Right cardiac atrium (tissue), 5 donors: ENCODE measurements at regions not wholly inside any gene's neighbourhood (a gene's known extent, or its start where the extent isn't known, plus 50 kb on each side); places are given as distances from the start of the nearest gene placed in this dataset.

Experiments
- ATAC-seq, 2 donors: fragments of 200-7000 bp; cut with Tn5 transposase; one replicate each; pipeline versions ENCODE4 v1.8.0 to v1.9.1; 2020; ENCODE audit warnings: moderate library complexity in 2 of 2, mild to moderate bottlenecking in 1 of 2
- DNase-seq, 3 donors: peaks; one replicate each; pipeline ENCODE4 v3.0.0-alpha.2; 2020
- H3K27ac ChIP-seq: one replicate; pipeline ENCODE4 v1.5.1; 2013; ENCODE audit warnings: mild to moderate bottlenecking, low read length, control low read depth, moderate library complexity
- H3K27me3 ChIP-seq: one replicate; pipeline ENCODE4 v1.6.1; 2013; ENCODE audit not compliant: control insufficient read depth, insufficient read depth
- H3K4me1 ChIP-seq: one replicate; pipeline ENCODE4 v1.6.1; 2013; ENCODE audit warnings: low read length; ENCODE audit not compliant: control insufficient read depth, insufficient read depth
- H3K4me3 ChIP-seq: one replicate; pipeline ENCODE4 v1.5.1; 2013; ENCODE audit warnings: low read length, control low read depth
- H3K9me3 ChIP-seq: one replicate; pipeline ENCODE4 v1.6.1; 2013; ENCODE audit warnings: low read length; ENCODE audit not compliant: control insufficient read depth
- WGBS: extraction: QIAGEN DNeasy Blood & Tissue Kit; methylation state at CpG from one replicate; pipeline ENCODE4 v1.1.7; 2013; 5-methylcytosine and 5-hydroxymethylcytosine counted together
- intact Hi-C, 4 donors: fragments of 100-400 bp; cut with DNase I; formaldehyde crosslinking; loops; one replicate each; pipeline versions ENCODE4 v1.11.0 to v1.14.0; 2022 to 2023
- donor health status: healthy with polysubstance abuse.
- donor health status: DM: no; HTN: yes; CAD: no.
- donor health status: DM: no; HTN: no; CAD: no.
- donor health status: DM: no; HTN: yes; CAD: no; lungs with severe emphysema.
- donor health status: DM: yes; HTN: yes; CAD: no.

GRCh38 chr2:155961641-155962040 is 370.9 kb downstream of the NR4A2 start:
- H3K4me3 ChIP-seq, result no peak overlapping the region
- no peaks in the 10 kb centered on the region for H3K4me1 ChIP-seq
- WGBS, result 57% methylated on average over 4 of the region's 4 CpGs
- intact Hi-C loops, result loop anchor here in 1 of 4 donors (5.0 kb wide), 1 partner anchor 569 kb away; no protein-coding TSS in a partner anchor
- no peak for DNase-seq
- ATAC-seq, result no peak
- no peaks in the 10 kb centered on the region for H3K9me3 ChIP-seq
- H3K27ac ChIP-seq, result no peak overlapping the region
- no peaks in the 10 kb centered on the region for H3K27me3 ChIP-seq

- ATAC-seq (no peak), DNase-seq (no peak)
- H3K4me3 ChIP-seq, result no peak overlapping the region
- H3K27ac ChIP-seq, result no peak overlapping the region
- no peaks in the 10 kb centered on the region for H3K4me1 ChIP-seq
- WGBS, result 50% methylated on average over 2 of the region's 2 CpGs
- H3K27me3 ChIP-seq, result no peaks in the 10 kb centered on the region
- intact Hi-C loops, result no loop called here
- H3K9me3 ChIP-seq, result no peaks in the 10 kb centered on the region
Measured at GRCh38 chr2:155958834-155959233, 373.7 kb downstream of the NR4A2 start.

- DNase-seq (no peak), ATAC-seq (no peak)
- H3K4me3 ChIP-seq, result no peak overlapping the region
- no peaks in the 10 kb centered on the region for H3K27me3 ChIP-seq
- WGBS, result 75% methylated on average over 3 of the region's 3 CpGs
- intact Hi-C loops, result no loop called here
- no peaks in the 10 kb centered on the region for H3K9me3 ChIP-seq
- no peak overlapping the region for H3K27ac ChIP-seq
- H3K4me1 ChIP-seq, result no peaks in the 10 kb centered on the region
Measured at GRCh38 chr2:155947069-155947468, 385.5 kb downstream of the NR4A2 start.

- DNase-seq (no peak), ATAC-seq (no peak)
- H3K9me3 ChIP-seq, result no peaks in the 10 kb centered on the region
- intact Hi-C loops, result no loop called here
- no peaks in the 10 kb centered on the region for H3K4me1 ChIP-seq
- no peaks in the 10 kb centered on the region for H3K27me3 ChIP-seq
- WGBS, result 0% methylated on average over 1 of the region's 1 CpG
- H3K27ac ChIP-seq, result no peak overlapping the region
- no peak overlapping the region for H3K4me3 ChIP-seq
Measured at GRCh38 chr2:155944218-155944617, 388.3 kb downstream of the NR4A2 start.

GRCh38 chr2:155930312-155930711 is 402.2 kb downstream of the NR4A2 start:
- no peak overlapping the region for H3K27ac ChIP-seq
- 60% methylated on average over 1 of the region's 1 CpG for WGBS
- no peak for DNase-seq
- ATAC-seq, result no peak
- no peak overlapping the region for H3K4me3 ChIP-seq
- H3K9me3 ChIP-seq, result no peaks in the 10 kb centered on the region
- H3K27me3 ChIP-seq, result no peaks in the 10 kb centered on the region
- H3K4me1 ChIP-seq, result no peaks in the 10 kb centered on the region
- intact Hi-C loops, result no loop called here

GRCh38 chr2:155917380-155917779 is 415.1 kb downstream of the NR4A2 start:
- ATAC-seq, result no peak
- WGBS, result 87% methylated on average over 1 of the region's 1 CpG
- intact Hi-C loops, result no loop called here

GRCh38 chr2:155913356-155913755 is 419.2 kb downstream of the NR4A2 start:
- intact Hi-C loops, result no loop called here
- Histone ChIP-seq H3K9me3 (no peaks in the 10 kb centered on the region), H3K4me1 (no peaks in the 10 kb centered on the region), H3K27me3 (no peaks in the 10 kb centered on the region), H3K4me3 (no peak overlapping the region), H3K27ac (no peak overlapping the region)
- ATAC-seq, result no peak
- no peak for DNase-seq

More at GRCh38 chr2:155917380-155917779, 415.1 kb downstream of the NR4A2 start:
- no peaks in the 10 kb centered on the region for H3K9me3 ChIP-seq
- H3K27me3 ChIP-seq, result no peaks in the 10 kb centered on the region
- no peaks in the 10 kb centered on the region for H3K4me1 ChIP-seq
- DNase-seq, result no peak
- H3K4me3 ChIP-seq, result no peak overlapping the region
- no peak overlapping the region for H3K27ac ChIP-seq

- Histone ChIP-seq H3K9me3 (no peaks in the 10 kb centered on the region), H3K27ac (no peak overlapping the region), H3K27me3 (no peaks in the 10 kb centered on the region), H3K4me1 (no peaks in the 10 kb centered on the region), H3K4me3 (no peak overlapping the region)
- ATAC-seq, result no peak
- DNase-seq, result no peak
- intact Hi-C loops, result no loop called here
- WGBS, result 83% methylated on average over 1 of the region's 1 CpG
Measured at GRCh38 chr2:155908567-155908966, 424.0 kb downstream of the NR4A2 start.

GRCh38 chr2:155907211-155907610 is 425.3 kb downstream of the NR4A2 start:
- no peak overlapping the region for H3K27ac ChIP-seq
- H3K4me3 ChIP-seq, result no peak overlapping the region
- intact Hi-C loops, result no loop called here
- DNase-seq, result no peak
- no peaks in the 10 kb centered on the region for H3K9me3 ChIP-seq
- H3K4me1 ChIP-seq, result no peaks in the 10 kb centered on the region
- no peak for ATAC-seq
- H3K27me3 ChIP-seq, result no peaks in the 10 kb centered on the region
- 81% methylated on average over 3 of the region's 3 CpGs for WGBS

- DNase-seq (no peak), ATAC-seq (no peak)
- no peak overlapping the region for H3K27ac ChIP-seq
- intact Hi-C loops, result no loop called here
- no peak overlapping the region for H3K4me3 ChIP-seq
- H3K4me1 ChIP-seq, result no peaks in the 10 kb centered on the region
- no peaks in the 10 kb centered on the region for H3K27me3 ChIP-seq
- H3K9me3 ChIP-seq, result no peaks in the 10 kb centered on the region
- WGBS, result 22% methylated on average over 1 of the region's 1 CpG
Measured at GRCh38 chr2:155905657-155906056, 426.9 kb downstream of the NR4A2 start.

GRCh38 chr2:155904720-155905119 is 427.8 kb downstream of the NR4A2 start:
- WGBS, result 59% methylated on average over 2 of the region's 2 CpGs
- no peaks in the 10 kb centered on the region for H3K4me1 ChIP-seq
- intact Hi-C loops, result no loop called here
- H3K27ac ChIP-seq, result no peak overlapping the region
- no peaks in the 10 kb centered on the region for H3K9me3 ChIP-seq
- DNase-seq (no peak), ATAC-seq (no peak)
- H3K4me3 ChIP-seq, result no peak overlapping the region
- H3K27me3 ChIP-seq, result no peaks in the 10 kb centered on the region

- H3K27ac ChIP-seq, result no peak overlapping the region
- intact Hi-C loops, result no loop called here
- H3K9me3 ChIP-seq, result no peaks in the 10 kb centered on the region
- H3K4me1 ChIP-seq, result no peaks in the 10 kb centered on the region
- H3K27me3 ChIP-seq, result no peaks in the 10 kb centered on the region
- DNase-seq, result no peak
- no peak overlapping the region for H3K4me3 ChIP-seq
- WGBS, result 85% methylated on average over 2 of the region's 2 CpGs
- no peak for ATAC-seq
Measured at GRCh38 chr2:155902635-155903034, 429.9 kb downstream of the NR4A2 start.
